ENCODE measurements at regions not wholly inside any gene's neighbourhood (a gene's known extent, or its start where the extent isn't known, plus 50 kb on each side); places are given as distances from the start of the nearest gene placed in this dataset.

DNA sequence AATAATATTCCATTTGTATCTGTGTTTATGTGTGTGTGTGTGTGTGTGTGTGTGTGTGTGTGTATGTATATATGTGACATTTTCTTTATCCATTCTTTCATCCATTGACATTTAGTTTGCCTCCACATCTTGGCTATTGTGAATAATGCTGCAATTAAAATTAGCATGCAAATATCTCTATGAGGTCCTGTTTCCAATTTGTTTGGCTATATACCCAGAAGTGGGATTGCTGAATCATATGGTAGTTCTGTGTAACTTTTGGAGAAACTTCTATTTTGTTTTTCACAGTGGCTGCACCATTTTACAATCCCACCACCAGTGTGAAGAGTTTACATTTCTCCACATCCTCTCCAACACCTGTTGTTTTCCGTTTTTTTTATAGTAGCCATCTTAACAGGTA is 53.1 kb downstream of the CH25H start:
- no peaks in the 10 kb centered on the region for H3K27me3 ChIP-seq (ENCODE audit: insufficient read depth, low read length)
- no peaks in the 10 kb centered on the region for H4K20me1 ChIP-seq (ENCODE audit: insufficient read depth, low read length)
- no peak overlapping the region for H2AFZ ChIP-seq (ENCODE audit: low read length)
- H3K9me3 ChIP-seq (ENCODE audit: low read depth, low read length) = no peaks in the 10 kb centered on the region
- H3K79me2 ChIP-seq (ENCODE audit: insufficient read depth, low read length) = no peaks in the 10 kb centered on the region
- TF ChIP-seq CTCF (IDR thresholded peaks at IDR 0.05; ENCODE audit: extremely low read depth, low read depth, low read length) = no peak
- no peak overlapping the region for H3K4me2 ChIP-seq (ENCODE audit: insufficient read depth, low read length)
- H3K36me3 ChIP-seq (ENCODE audit: insufficient read depth, low read length) = no peaks in the 10 kb centered on the region
- peaks cover 35% of the 10 kb centered on the region for H3K4me1 ChIP-seq (ENCODE audit: insufficient read depth, low read length)
- H3K27ac ChIP-seq (ENCODE audit: low read depth, low read length) = no peak overlapping the region
- DNase-seq (ENCODE audit: insufficient read length, low spot score, missing footprints) = no peak
- no peak overlapping the region for H3K4me3 ChIP-seq (ENCODE audit: insufficient read depth, low read length)

GRCh38 chr10:89153116-89153515 is 54.0 kb downstream of the CH25H start:
- no peak overlapping the region for H2AFZ ChIP-seq (ENCODE audit: low read length)
- H3K4me2 ChIP-seq (ENCODE audit: insufficient read depth, low read length) = no peak overlapping the region
- no peak for DNase-seq (ENCODE audit: insufficient read length, low spot score, missing footprints)
- no peaks in the 10 kb centered on the region for H3K9me3 ChIP-seq (ENCODE audit: low read depth, low read length)
- H3K36me3 ChIP-seq (ENCODE audit: insufficient read depth, low read length) = no peaks in the 10 kb centered on the region
- no peaks in the 10 kb centered on the region for H3K79me2 ChIP-seq (ENCODE audit: insufficient read depth, low read length)
- no peak overlapping the region for H3K4me3 ChIP-seq (ENCODE audit: insufficient read depth, low read length)
- peaks cover 27% of the 10 kb centered on the region for H3K4me1 ChIP-seq (ENCODE audit: insufficient read depth, low read length)
- no peaks in the 10 kb centered on the region for H3K27me3 ChIP-seq (ENCODE audit: insufficient read depth, low read length)
- H3K27ac ChIP-seq (ENCODE audit: low read depth, low read length) = no peak overlapping the region
- TF ChIP-seq CTCF (IDR thresholded peaks at IDR 0.05; ENCODE audit: extremely low read depth, low read depth, low read length) = no peak
- H4K20me1 ChIP-seq (ENCODE audit: insufficient read depth, low read length) = no peaks in the 10 kb centered on the region

GRCh38 chr10:89151857-89152256 is 55.3 kb downstream of the CH25H start:
- no peaks in the 10 kb centered on the region for H3K9me3 ChIP-seq (ENCODE audit: low read depth, low read length)
- no peaks in the 10 kb centered on the region for H4K20me1 ChIP-seq (ENCODE audit: insufficient read depth, low read length)
- TF ChIP-seq CTCF (IDR thresholded peaks at IDR 0.05; ENCODE audit: extremely low read depth, low read depth, low read length) = no peak
- H3K27ac ChIP-seq (ENCODE audit: low read depth, low read length) = peak overlapping the region; percentile 52
- no peak for DNase-seq (ENCODE audit: insufficient read length, low spot score, missing footprints)
- H2AFZ ChIP-seq (ENCODE audit: low read length) = no peak overlapping the region
- H3K4me3 ChIP-seq (ENCODE audit: insufficient read depth, low read length) = no peak overlapping the region
- no peak overlapping the region for H3K4me2 ChIP-seq (ENCODE audit: insufficient read depth, low read length)
- no peaks in the 10 kb centered on the region for H3K79me2 ChIP-seq (ENCODE audit: insufficient read depth, low read length)
- H3K27me3 ChIP-seq (ENCODE audit: insufficient read depth, low read length) = no peaks in the 10 kb centered on the region
- no peaks in the 10 kb centered on the region for H3K36me3 ChIP-seq (ENCODE audit: insufficient read depth, low read length)
- H3K4me1 ChIP-seq (ENCODE audit: insufficient read depth, low read length) = peaks cover 29% of the 10 kb centered on the region

GRCh38 chr10:89148061-89148460 is 59.1 kb downstream of the CH25H start:
- Histone ChIP-seq H3K79me2 (ENCODE audit: insufficient read depth, low read length) (no peaks in the 10 kb centered on the region), H3K9me3 (ENCODE audit: low read depth, low read length) (no peaks in the 10 kb centered on the region), H3K27me3 (ENCODE audit: insufficient read depth, low read length) (no peaks in the 10 kb centered on the region), H3K4me2 (ENCODE audit: insufficient read depth, low read length) (no peak overlapping the region), H3K36me3 (ENCODE audit: insufficient read depth, low read length) (no peaks in the 10 kb centered on the region), H2AFZ (ENCODE audit: low read length) (no peak overlapping the region), H3K27ac (ENCODE audit: low read depth, low read length) (no peak overlapping the region), H4K20me1 (ENCODE audit: insufficient read depth, low read length) (no peaks in the 10 kb centered on the region), H3K4me3 (ENCODE audit: insufficient read depth, low read length) (no peak overlapping the region), H3K4me1 (ENCODE audit: insufficient read depth, low read length) (peaks cover 20% of the 10 kb centered on the region)
- DNase-seq (ENCODE audit: insufficient read length, low spot score, missing footprints) = no peak
- no peak for TF ChIP-seq CTCF (IDR thresholded peaks at IDR 0.05; ENCODE audit: extremely low read depth, low read depth, low read length)

All from osteoblast (primary cell).